Dermis blood vessel endothelial cell (primary cell): ENCODE measurements at regions not wholly inside any gene's neighbourhood (a gene's known extent, or its start where the extent isn't known, plus 50 kb on each side); places are given as distances from the start of the nearest gene placed in this dataset.
"Not testable (repeated sequence)": the region's sequence is repeated elsewhere in the genome, so short reads cannot be mapped to it uniquely, and the experiment has no call there.

ENCODE experiments used
- DNase-seq: peaks from one replicate; pipeline ENCODE4 v3.0.0; 2010

- no peak for DNase-seq
Observed at GRCh38 chr1:29802181-29803068, 566.1 kb downstream of the PTPRU start.

- DNase-seq, result no peak
Observed at GRCh38 chr1:29801561-29801973, 565.2 kb downstream of the PTPRU start.

- no peak for DNase-seq
Observed at GRCh38 chr1:29801003-29801402, 564.7 kb downstream of the PTPRU start.

- DNase-seq, result no peak
Observed at GRCh38 chr1:29800522-29800956, 564.2 kb downstream of the PTPRU start.

- DNase-seq, result no peak
Observed at GRCh38 chr1:29800120-29800519, 563.8 kb downstream of the PTPRU start.

- DNase-seq, result no peak
Observed at GRCh38 chr1:29798699-29799566, 562.6 kb downstream of the PTPRU start.

- DNase-seq, result not testable (repeated sequence)
Observed at GRCh38 chr1:29797125-29797524, 560.8 kb downstream of the PTPRU start.

GRCh38 chr1:29795965-29796364 lies 559.6 kb downstream of the PTPRU start:
- DNase-seq, result not testable (repeated sequence)

GRCh38 chr1:29793653-29794348 lies 557.5 kb downstream of the PTPRU start:
- no peak for DNase-seq

- peak; percentile 88 for DNase-seq
Observed at GRCh38 chr1:29793101-29793546, 556.8 kb downstream of the PTPRU start.

- DNase-seq, result no peak
Observed at GRCh38 chr1:29789910-29790247, 553.6 kb downstream of the PTPRU start.

- no peak for DNase-seq
Observed at GRCh38 chr1:29789221-29789909, 553.0 kb downstream of the PTPRU start.

- no peak for DNase-seq
Observed at GRCh38 chr1:29786791-29787732, 550.7 kb downstream of the PTPRU start.

GRCh38 chr1:29786195-29786594 lies 549.9 kb downstream of the PTPRU start:
- no peak for DNase-seq

GRCh38 chr1:29785554-29785953 lies 549.2 kb downstream of the PTPRU start:
- DNase-seq, result no peak

- DNase-seq, result no peak
Observed at GRCh38 chr1:29785137-29785527, 548.8 kb downstream of the PTPRU start.

- DNase-seq, result no peak
Observed at GRCh38 chr1:29784276-29785136, 548.2 kb downstream of the PTPRU start.

- DNase-seq, result no peak
Observed at GRCh38 chr1:29783508-29784275, 547.4 kb downstream of the PTPRU start.

- DNase-seq, result no peak
Observed at GRCh38 chr1:29782846-29783507, 546.7 kb downstream of the PTPRU start.
